ENCODE measurements at regions not wholly inside any gene's neighbourhood (a gene's known extent, or its start where the extent isn't known, plus 50 kb on each side); places are given as distances from the start of the nearest gene placed in this dataset.

DNA sequence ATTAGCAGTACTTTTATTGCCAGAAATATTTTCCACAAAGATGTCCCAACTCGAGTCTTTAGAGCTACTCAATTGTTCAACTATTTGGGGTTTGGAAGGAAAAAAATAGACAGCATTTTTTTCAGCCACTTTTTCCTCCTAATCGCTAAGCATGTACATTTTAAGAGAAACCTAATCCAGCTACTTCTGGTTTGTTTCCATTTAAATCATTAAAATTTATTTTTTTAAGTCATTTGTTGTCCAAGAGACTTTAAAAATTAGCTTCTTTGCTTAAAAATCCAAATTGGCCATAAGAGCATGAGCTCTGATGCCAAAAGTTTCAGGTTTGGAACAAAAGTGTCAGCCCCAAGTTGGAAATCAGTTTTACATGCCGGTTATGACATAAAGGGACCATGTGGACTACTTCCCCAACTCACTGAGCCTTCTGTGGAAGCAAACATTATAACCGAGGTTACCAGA lies 186.3 kb upstream of the INTU start:
- no peak for TF ChIP-seq GATA2 (IDR thresholded peaks at IDR 0.05; ENCODE audit: low read depth, low read length)
- no peak for TF ChIP-seq GATA3 (IDR thresholded peaks at IDR 0.05; ENCODE audit: low read depth, low read length)

DNA sequence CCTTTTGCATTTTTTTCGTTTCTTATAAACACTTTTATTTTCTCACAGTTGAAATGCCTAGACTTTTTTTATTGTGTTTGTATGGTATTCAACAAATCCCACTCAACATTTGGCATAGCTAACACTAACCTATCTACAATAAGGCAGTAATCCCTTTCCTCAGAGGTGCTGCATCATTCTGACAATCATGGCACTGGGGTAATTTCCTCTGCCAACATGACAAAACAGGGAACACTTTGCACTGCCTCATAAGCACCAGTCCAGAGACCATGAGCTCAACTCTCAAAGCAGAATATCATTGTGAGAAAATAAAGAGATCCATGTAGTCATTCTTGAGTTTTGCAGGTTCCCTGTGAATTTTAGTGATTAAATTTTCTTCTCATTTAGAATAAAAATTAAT lies 183.8 kb upstream of the INTU start:
- TF ChIP-seq GATA3 (IDR thresholded peaks at IDR 0.05; ENCODE audit: low read depth, low read length) (no peak), GATA2 (IDR thresholded peaks at IDR 0.05; ENCODE audit: low read depth, low read length) (no peak)

DNA sequence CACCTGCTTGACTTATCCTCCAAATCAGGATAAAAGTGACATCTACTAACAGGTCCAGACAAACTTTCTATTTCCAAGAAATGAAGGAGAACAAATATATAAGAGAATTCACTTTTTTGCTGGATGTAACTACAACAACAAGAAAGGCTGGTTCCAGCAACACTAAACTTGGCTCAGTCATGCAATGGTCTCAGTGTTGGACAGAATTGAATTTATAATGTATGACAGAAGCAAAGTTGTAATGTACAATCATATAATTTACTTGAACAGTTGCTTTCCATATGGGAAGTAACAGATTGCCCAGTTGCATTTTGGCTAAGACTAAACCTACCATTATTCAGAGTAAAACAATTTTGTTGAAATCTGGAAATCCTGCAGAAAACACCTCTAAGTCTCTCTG lies 183.3 kb upstream of the INTU start:
- TF ChIP-seq GATA2 (IDR thresholded peaks at IDR 0.05; ENCODE audit: low read depth, low read length) (no peak), GATA3 (IDR thresholded peaks at IDR 0.05; ENCODE audit: low read depth, low read length) (no peak)

DNA sequence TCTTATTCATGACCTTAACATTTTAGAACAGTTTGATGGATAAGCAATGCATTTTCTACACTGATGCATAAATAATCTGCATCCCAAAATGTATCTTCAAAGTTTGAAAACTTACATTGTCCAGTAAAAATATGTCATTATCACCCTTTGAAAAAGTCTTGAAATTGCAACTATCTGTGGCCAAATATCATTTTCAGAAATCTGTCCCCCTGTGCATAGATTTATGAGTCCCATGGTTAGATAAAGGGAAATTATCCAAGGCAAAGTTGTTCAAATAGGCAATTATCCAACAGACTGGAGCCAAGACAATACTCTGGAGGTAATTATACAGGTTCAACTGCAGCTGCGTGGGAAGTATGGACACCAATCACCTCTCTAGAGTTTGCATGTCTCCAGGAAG lies 182.5 kb upstream of the INTU start:
- TF ChIP-seq GATA3 (IDR thresholded peaks at IDR 0.05; ENCODE audit: low read depth, low read length) (no peak), GATA2 (IDR thresholded peaks at IDR 0.05; ENCODE audit: low read depth, low read length) (no peak)

DNA sequence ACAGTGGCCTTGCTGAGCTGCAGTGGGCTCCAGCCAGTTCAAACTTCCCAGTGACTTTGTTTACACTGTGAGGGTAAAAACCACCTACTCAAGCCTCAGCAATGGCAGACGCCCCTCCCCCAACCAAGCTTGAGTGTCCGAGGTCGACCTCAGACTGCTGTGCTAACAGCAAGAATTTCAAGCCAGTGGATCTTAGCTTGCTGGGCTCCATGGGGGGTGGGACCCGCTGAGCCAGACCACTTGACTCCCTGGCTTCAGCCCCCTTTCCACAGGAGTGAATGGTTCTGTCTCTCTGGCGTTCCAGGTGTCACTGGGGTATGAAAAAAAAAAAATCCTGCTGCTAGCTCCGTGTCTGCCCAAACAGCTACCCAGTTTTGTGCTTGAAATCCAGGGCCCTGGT lies 168.9 kb upstream of the INTU start:
- TF ChIP-seq GATA3 (IDR thresholded peaks at IDR 0.05; ENCODE audit: low read depth, low read length), result no peak
- TF ChIP-seq GATA2 (IDR thresholded peaks at IDR 0.05; ENCODE audit: low read depth, low read length), result no peak

DNA sequence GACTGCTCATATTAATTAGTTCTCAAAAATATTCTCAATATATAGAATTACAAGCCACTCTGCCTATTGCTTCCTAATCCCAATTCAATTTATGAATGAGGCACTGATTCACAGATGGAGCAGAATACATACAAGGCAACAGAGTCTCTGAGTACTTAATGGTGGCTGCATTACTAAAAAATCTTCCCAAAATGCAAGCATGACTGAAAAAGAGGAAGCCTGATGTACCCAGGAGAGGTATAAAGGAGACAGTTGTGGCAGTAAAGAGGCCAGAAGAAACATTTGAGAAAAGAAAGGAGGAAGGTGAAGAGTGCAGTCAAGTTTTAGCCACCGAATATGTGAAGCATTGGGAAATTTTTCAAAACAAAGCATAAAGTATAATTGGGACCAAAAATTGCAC lies 163.2 kb upstream of the INTU start:
- no peak for TF ChIP-seq GATA3 (IDR thresholded peaks at IDR 0.05; ENCODE audit: low read depth, low read length)
- no peak for TF ChIP-seq GATA2 (IDR thresholded peaks at IDR 0.05; ENCODE audit: low read depth, low read length)

DNA sequence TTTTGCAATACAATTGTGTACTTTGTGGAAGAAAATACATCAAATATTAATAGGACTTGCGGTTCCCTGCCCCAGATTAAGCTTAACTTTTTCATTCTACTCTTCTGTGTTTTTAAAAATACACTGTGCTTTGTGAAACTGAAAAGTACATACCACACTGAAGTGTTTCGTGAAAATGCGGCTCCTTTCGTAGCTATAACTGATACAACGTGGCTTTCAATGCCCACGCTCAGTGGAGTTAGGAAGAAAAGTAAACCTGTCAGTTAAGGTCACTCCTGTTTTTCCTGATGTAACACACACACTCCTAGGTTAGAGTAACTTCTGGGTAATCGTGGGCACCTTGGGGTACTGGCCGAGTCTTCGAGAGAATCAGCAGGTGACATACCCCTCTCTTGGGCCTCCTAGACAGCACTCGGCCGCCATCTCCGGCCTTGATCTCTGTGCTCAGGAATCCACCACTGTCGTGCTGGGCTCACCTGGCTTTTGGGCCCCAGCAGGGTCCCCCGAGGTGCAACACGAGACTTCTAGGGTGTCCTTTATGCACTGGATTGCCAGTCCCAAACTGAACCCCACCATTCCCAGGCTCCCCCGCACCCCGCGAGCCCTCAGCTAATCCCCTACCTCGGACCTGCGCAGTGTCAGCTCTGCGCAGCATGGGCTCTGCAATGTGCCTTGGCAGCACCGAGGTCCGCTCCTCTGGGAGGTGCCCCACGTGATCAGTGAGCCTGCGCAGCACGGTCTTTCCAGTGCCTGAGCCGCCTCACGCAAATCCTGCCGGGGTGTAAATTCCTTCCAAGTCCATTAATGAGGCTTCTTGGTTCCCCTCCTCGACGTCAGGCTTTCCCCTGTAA lies 162.6 kb upstream of the INTU start:
- no peak for TF ChIP-seq GATA2 (IDR thresholded peaks at IDR 0.05; ENCODE audit: low read depth, low read length)
- no peak for TF ChIP-seq GATA3 (IDR thresholded peaks at IDR 0.05; ENCODE audit: low read depth, low read length)

DNA sequence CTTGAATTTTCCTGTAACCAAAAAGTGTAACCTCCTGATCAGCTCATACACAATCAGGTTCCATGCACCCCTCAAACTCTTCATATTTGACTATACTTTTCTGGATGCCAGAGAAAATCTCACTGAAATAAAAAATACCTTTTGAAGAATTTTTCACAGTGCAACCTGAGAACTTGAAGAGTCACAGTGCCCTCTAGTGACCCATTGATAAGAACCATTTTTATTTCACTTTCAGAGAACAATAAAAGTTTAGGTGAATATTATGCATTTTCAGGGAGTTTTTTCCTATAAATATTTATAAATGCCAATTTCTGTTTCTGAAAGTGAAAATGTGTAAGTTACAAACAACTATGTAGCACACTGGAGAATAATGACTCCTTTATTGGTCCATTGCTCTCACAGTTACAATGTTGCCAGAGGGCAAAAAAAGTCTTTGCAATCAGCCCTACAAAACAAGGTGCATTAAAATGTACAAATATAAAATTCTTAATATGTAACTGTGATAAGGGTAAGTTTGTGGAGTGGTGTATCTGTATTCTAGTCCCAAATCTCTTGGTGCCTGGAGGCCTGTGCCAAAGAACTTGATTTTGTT lies 153.6 kb upstream of the INTU start:
- TF ChIP-seq GATA2 (IDR thresholded peaks at IDR 0.05; ENCODE audit: low read depth, low read length), result no peak
- TF ChIP-seq GATA3 (IDR thresholded peaks at IDR 0.05; ENCODE audit: low read depth, low read length), result no peak

DNA sequence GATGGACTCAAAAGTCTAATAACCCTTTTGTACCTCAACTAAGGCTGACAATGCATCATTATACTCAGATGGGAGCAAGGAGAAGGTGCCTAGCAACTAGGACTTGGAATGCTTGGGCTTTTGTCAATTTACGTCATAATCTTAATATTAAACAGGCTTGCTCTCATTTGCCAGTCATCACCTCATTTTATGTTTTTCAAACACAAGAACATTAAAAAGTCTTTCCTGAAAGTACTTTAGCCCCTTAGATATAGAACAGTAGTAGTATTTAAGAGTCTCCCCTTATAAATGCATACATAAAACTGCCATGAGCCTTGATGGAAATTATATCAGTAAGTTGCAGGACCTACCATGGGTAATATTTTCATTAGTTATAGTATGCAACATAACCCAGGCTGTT lies 150.7 kb upstream of the INTU start:
- TF ChIP-seq GATA3 (IDR thresholded peaks at IDR 0.05; ENCODE audit: low read depth, low read length) (no peak), GATA2 (IDR thresholded peaks at IDR 0.05; ENCODE audit: low read depth, low read length) (no peak)

DNA sequence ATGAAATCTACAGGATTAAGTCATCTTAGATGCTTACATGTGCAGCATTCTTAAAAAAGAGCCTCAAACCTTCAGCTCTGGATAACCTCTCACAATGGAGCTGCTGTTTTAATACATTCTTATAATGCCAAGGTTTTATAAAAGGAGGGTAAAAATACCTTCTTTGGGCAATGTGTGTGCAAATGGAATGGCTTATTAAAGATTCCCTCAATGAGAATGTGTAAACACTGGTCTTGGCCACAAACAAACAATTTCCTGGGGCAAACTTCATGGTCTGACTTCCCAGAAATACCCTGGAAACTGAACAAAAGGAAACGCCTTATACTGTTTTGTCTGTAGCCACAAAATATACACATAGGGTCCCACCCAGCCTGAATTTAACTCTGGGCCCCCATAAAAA lies 148.6 kb upstream of the INTU start:
- TF ChIP-seq GATA2 (IDR thresholded peaks at IDR 0.05; ENCODE audit: low read depth, low read length) (no peak), GATA3 (IDR thresholded peaks at IDR 0.05; ENCODE audit: low read depth, low read length) (no peak)

DNA sequence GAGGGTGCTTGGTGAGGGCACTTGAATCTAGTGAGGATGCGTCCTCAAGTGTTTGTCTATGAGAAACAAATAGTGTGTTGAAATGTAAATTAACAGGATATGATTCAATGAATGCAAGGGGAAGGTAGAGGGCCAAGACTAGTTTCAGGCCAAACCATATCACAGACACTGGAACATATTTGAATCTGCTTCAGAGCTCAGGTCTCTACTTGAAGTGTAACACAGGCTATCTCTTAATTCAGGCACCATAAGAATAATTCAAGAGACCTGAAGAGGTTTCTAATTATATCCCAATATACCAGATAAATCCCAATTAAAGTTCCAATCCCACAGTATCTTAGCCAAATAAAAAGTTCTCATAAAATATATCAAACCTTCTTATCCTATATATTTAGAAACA lies 146.5 kb upstream of the INTU start:
- no peak for TF ChIP-seq GATA2 (IDR thresholded peaks at IDR 0.05; ENCODE audit: low read depth, low read length)
- TF ChIP-seq GATA3 (IDR thresholded peaks at IDR 0.05; ENCODE audit: low read depth, low read length), result no peak

DNA sequence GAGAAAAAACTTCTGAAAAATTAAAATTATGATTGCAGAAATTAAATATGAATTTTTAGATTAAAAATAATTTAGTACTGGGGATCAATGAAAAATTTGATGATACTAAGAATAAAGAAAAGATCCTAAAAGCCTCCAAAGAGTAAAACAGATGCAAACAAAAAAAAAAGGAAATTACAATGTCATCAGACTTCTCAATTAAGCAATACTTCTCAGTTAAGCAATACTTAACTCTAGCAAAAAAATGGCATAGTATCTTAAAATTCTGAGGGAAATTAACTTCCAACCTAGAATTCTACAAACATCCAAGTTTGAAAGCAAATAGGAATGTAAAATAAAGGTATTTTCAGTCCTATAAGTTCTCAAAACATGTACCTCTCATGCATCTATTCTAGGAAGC lies 141.2 kb upstream of the INTU start:
- TF ChIP-seq GATA3 (IDR thresholded peaks at IDR 0.05; ENCODE audit: low read depth, low read length), result no peak
- TF ChIP-seq GATA2 (IDR thresholded peaks at IDR 0.05; ENCODE audit: low read depth, low read length), result no peak

DNA sequence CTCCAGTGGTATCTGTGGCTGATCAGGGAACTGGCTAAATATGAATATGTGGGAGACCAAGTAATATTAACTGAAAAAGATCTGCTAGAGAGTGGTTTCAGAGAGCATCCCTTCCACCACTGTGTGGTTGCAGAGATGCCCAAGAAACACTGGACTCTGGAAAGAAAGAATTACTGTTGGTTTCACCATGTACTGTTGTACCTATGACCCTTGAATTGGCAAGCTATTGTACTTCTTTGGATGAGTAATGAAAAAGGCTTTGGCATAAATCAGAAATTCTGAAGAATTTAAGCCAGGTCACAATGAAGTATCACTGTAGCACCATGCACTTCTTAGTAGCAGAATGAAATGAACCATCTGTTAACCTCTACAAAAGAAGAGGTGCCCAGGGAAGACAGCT lies 134.4 kb upstream of the INTU start:
- TF ChIP-seq GATA2 (IDR thresholded peaks at IDR 0.05; ENCODE audit: low read depth, low read length) (no peak), GATA3 (IDR thresholded peaks at IDR 0.05; ENCODE audit: low read depth, low read length) (no peak)

DNA sequence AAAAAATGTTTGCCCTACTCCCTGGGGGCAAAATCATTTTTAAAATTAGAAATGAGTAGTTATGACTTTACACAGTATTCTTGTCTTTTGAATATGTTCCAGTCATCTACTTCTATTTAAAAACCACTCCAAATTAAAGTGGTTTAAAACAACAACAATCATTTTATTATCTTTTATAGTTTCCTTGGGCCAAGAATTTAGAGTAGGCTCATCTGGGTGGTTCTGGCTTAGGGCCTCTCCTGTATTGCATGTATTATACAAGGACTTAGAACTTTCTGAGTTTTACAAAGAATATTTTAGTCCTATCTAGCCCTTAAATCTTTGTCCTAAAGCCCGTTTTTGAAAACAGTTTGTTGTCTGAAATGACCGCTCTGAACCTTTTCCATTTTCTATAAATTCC lies 132.5 kb upstream of the INTU start:
- no peak for TF ChIP-seq GATA3 (IDR thresholded peaks at IDR 0.05; ENCODE audit: low read depth, low read length)
- no peak for TF ChIP-seq GATA2 (IDR thresholded peaks at IDR 0.05; ENCODE audit: low read depth, low read length)

DNA sequence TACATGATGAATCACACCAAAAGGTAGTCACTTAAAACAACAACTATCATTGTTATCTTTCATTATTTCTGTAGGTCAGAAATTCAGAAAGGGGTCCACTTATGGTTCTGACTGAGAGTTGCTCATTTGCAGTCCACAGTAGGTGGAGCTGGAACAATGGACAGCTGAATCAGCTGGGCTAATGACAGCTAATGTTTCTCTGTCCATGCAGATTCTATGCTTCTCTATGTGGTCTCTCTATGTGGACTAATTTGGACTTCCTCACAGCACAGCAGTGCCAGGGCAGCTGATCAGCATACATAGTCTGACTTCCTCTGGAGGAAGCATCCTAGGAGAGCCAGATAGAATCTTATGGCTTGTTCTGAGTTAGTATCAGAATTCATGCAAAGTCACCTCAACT lies 131.7 kb upstream of the INTU start:
- no peak for TF ChIP-seq GATA3 (IDR thresholded peaks at IDR 0.05; ENCODE audit: low read depth, low read length)
- no peak for TF ChIP-seq GATA2 (IDR thresholded peaks at IDR 0.05; ENCODE audit: low read depth, low read length)

Measured in SH-SY5Y (cell line).